HG03558 (cell line): ENCODE measurements at regions not wholly inside any gene's neighbourhood (a gene's known extent, or its start where the extent isn't known, plus 50 kb on each side); places are given as distances from the start of the nearest gene placed in this dataset.

Experiments used
- ATAC-seq: cut with Tn5 transposase; IDR thresholded peaks from one replicate; pipeline ENCODE4 v1.9.1; 2021; ENCODE audit warnings: moderate number of reproducible peaks; ENCODE audit not compliant: unreplicated experiment; ENCODE audit errors: extremely low read depth

DNA sequence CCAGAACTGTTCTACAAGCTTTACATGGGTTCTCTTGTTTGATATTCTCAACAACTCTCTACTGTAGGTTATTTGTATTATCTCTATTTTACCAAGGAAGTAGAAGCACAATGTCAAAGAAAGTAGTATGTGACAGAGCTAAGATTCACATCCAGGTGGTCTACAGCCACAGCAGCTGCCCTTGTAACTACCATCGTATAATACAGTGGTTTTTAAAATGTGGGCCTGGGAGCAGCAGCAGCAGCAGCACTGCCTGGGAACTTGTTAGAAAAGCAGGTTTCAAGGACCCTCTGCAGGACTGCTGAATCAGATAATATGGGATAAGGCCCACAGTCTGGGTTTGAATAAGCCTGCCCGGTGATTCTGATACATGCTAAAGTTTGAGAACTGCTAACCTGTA, 357.1 kb upstream of the SATB1 start:
- ATAC-seq = no peak

GRCh38 chr3:18780959-18781358, 355.8 kb upstream of the SATB1 start:
- ATAC-seq = no peak

DNA sequence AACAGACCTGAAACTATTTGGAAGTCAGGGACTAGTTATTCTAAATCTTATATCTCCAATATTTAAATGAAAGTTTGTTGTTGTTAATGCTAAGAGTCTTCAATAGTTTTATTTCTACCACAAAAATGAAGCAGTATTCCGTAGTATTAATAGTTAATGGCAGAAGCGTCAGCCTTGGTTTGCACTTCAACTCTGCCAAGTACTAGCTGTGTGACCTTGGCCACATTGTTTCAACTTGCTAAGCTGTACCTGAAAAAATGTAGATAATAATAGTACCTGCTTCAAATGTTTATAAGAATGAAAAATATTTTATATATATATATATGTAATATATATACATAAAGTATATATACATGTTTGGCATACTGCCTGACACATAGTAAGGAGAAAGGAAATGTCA, 354.6 kb upstream of the SATB1 start:
- no peak for ATAC-seq

- ATAC-seq = no peak
Measured at GRCh38 chr3:18778598-18778997, 353.5 kb upstream of the SATB1 start.

DNA sequence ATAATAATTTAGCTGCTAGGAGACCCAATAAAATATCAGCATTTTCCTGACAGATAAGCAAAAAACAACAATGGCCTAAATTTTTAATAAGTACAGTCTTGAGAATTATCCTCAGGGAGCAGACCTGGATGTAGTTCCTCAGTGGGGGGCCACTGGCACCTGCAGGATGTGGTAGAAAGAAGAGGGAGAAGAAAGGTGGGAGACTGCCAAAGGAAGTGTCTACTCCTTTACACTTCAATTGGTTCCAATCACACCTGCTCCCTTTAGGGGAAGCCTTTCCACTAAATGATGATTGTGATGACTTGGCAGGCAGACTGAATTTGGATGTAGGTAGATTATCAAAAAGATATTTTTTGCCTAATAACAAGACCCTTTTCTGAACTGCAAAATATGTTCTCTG, 353.0 kb upstream of the SATB1 start:
- ATAC-seq = no peak

DNA sequence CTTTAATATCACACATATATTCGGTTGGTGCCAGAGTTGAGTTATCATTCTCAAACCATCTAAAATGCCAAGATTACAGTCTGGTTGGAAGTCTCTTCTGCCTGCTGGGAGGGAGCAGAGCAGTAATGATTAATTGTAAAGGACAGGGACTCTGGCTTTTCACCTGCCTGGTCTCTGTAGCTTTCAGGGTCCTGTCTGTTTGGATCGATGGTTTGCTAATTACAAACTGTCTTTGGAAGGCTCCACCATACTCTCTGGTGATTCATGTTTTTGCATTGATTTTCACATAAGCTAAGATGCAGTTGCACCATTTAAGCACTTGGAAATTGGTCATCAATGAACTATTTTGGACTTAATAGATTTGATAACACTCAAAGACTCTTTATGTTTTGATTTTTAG, 350.4 kb upstream of the SATB1 start:
- no peak for ATAC-seq

DNA sequence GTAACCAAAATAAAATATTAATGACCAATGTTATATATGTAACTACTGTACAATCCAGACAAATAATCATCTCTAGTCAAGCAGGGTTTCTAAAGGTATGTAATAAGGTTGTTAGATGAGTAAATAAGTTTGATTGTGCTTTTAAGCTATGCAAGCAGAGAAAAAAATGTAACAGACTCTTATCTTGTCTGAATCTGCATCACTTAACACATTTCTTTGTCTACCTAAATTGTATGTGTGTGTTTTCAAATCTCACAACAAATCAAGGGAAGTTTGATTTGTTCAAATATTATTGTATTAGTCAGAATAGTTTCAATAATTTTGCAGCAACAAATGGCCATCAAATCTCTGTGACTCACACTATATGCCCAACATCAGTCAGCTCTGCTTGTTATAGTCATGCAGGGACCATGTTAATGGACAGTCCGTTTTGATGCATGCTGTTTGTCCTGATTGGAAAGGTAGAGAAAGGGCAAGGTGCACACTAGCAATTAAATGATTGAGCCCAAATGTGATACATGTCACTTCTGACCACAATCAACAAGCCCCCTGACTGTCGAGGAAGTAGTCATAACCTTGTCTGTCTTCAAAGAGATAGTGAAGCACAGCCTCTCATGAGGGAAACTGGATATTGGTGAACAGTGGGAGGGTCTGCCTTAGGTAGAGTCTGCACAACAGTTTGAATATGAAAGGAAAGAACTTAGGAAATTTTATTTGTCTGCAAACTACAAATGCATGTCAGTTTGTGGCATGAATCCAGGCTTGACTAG, 349.4 kb upstream of the SATB1 start:
- ATAC-seq = no peak

- no peak for ATAC-seq
Measured at GRCh38 chr3:18772699-18773305, 347.7 kb upstream of the SATB1 start.

GRCh38 chr3:18771931-18772330, 346.8 kb upstream of the SATB1 start:
- ATAC-seq = no peak

DNA sequence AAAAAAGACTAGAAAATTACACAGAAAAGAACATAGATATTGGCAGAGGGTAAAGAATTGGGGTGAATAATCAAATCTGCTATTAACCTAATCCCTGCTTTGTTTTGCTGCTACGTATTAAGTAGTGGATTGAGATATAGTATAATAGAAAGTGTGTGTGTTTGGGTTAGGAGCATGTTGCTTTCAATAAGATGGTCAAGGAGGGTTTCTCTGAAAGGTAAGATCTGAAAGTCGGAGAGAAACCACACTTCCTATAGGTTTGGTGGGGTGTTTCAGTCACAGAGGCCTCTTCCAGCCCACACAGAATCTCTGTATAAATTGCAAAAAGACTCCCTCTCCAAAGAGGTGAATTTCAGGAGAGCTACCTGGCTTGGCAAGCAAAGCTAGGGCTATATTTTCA, 345.7 kb upstream of the SATB1 start:
- no peak for ATAC-seq

GRCh38 chr3:18767756-18768303, 342.7 kb upstream of the SATB1 start:
- ATAC-seq = no peak

- no peak for ATAC-seq
Measured at GRCh38 chr3:18766974-18767373, 341.8 kb upstream of the SATB1 start.

- no peak for ATAC-seq
Measured at GRCh38 chr3:18765662-18766061, 340.5 kb upstream of the SATB1 start.

- no peak for ATAC-seq
Measured at GRCh38 chr3:18765161-18765560, 340.0 kb upstream of the SATB1 start.

DNA sequence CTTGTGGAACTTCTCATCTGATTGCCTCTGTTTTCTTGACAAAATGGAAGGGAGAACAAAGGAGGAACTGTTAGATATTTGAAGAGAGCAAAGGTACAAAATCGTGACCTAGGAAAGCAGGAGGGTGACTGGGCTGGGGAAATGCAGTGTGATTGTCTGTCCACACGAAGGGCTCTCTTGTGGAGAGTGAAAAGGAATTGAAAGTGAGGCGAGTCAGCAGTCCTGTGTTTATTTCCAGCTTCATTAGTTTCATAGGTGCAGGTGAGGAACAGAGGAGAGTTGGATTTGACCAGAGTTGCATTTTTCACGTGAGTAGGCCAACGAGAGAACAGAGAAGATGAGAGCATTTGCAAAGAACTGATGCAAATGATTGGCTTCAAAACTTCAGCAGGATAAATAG, 336.4 kb upstream of the SATB1 start:
- no peak for ATAC-seq

DNA sequence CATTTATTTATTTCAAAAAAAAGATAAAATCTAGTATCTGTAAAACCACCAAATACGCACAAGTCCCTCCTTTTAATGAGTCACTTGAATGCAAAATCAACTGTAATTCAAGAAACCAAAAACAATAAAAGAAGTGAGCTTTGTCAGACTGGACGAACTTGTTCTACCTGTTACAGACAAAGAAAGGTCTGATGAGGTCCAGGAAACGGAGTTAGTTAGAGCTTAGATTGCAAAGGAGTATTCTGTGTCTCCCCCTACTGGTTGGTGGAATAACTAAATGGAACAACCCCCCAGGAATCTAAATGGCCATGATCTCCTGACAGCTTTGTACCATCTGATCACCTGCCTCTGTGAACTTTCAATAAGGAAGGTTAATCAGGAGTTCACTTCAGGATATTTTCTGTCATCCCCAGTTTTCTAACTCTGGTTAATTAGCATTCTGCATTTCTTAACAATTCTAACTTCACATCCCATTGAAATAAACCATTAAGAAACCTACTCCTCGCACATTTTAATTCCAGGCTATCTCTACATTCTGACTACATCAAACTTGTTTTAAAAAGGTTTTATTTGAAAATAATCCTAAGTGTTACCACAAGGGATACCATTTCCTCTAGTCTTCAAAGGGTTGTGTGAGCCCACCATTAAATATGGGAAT, 333.0 kb upstream of the SATB1 start:
- ATAC-seq = no peak

DNA sequence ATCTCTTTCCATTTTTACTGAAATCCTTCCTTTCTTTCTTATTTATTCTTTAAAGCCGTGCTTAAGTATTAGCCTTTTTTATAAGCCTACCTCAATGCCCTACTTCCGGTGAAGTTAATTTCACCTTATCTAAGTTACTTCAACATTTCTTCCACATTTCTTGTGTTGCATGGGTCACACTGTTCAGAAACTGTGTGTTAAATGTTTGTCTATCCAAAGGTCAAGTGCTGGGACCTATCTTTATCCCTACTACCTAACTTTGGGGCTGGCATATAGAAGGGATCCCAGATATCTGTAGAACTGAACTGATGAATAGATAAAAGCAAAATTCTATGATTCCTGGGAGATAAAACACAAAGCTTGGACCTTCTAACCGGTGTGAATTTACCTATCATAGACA, 332.3 kb upstream of the SATB1 start:
- ATAC-seq = no peak

- ATAC-seq = no peak
Measured at GRCh38 chr3:18752273-18752934, 327.3 kb upstream of the SATB1 start.

DNA sequence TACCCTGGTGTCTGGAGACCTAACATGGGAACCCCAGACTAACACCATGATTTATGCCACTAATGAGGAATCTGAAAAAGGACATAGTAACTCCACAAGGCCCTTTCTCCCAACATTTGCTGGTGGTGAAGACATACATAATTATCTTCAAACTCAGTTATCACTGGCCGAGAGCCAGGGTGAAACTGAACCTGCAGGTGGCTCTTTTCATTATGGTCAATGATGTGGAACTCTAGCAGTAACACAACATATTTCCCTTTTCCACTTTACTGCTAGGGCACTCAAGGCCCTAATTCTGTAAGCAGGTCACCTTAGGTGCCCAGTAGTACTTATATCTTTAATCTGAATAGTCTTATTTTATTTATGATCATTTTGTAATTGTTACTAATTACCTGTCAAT, 326.4 kb upstream of the SATB1 start:
- no peak for ATAC-seq

- no peak for ATAC-seq
Measured at GRCh38 chr3:18747383-18747782, 322.2 kb upstream of the SATB1 start.

DNA sequence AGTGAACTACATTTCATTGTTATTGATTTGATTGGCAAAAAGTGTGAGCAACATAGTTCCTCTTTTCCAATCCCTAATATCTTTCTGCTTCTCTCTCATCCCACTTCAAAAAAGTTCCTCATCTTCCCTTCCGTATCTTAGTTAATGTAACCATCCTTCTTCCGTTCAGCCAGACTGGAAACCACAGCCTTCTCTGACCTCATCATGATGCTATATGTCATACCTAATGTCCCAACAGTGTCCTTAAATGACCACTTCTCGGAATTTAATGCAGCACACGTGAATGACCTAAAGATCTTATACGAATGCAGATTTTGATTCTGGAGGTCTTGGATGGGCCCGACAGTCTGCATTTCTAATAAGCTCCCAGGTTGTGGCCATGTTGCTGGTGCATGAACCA, 320.3 kb upstream of the SATB1 start:
- ATAC-seq = no peak
